ENCODE measurements at regions not wholly inside any gene's neighbourhood (a gene's known extent, or its start where the extent isn't known, plus 50 kb on each side); places are given as distances from the start of the nearest gene placed in this dataset.

DNA sequence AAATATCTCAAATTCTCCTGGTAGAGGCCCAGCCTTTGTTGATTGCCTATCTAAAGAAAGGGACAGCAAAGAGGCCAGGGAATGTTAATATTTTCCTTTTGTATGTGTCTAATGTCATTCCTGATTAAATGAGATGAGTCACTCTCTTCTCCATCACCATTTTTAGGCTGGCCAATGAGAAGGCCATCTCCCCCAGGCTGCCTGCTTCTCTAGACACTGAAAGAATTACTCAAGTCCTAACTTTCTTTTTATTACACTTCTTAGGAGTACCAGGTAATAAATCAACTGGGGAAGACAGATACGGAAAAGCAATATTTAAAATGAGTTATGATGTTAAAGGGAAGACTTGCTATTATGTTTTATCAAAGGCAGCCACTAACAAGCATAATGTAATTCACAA lies 259.2 kb upstream of the SORL1-AS1 start:
- TF ChIP-seq, protein P1, sequence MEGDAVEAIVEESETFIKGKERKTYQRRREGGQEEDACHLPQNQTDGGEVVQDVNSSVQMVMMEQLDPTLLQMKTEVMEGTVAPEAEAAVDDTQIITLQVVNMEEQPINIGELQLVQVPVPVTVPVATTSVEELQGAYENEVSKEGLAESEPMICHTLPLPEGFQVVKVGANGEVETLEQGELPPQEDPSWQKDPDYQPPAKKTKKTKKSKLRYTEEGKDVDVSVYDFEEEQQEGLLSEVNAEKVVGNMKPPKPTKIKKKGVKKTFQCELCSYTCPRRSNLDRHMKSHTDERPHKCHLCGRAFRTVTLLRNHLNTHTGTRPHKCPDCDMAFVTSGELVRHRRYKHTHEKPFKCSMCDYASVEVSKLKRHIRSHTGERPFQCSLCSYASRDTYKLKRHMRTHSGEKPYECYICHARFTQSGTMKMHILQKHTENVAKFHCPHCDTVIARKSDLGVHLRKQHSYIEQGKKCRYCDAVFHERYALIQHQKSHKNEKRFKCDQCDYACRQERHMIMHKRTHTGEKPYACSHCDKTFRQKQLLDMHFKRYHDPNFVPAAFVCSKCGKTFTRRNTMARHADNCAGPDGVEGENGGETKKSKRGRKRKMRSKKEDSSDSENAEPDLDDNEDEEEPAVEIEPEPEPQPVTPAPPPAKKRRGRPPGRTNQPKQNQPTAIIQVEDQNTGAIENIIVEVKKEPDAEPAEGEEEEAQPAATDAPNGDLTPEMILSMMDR (IDR thresholded peaks at IDR 0.05): no peak
- Mint-ChIP-seq H3K27ac (ENCODE audit: unreplicated experiment) (no peak overlapping the region), H3K4me1 (ENCODE audit: unreplicated experiment) (no peaks in the 10 kb centered on the region), H3K36me3 (ENCODE audit: unreplicated experiment) (no peaks in the 10 kb centered on the region), H3K9me3 (ENCODE audit: unreplicated experiment) (no peaks in the 10 kb centered on the region), H3K27me3 (ENCODE audit: unreplicated experiment) (peaks cover 3% of the 10 kb centered on the region), H3K4me3 (ENCODE audit: unreplicated experiment) (no peak overlapping the region)
- no peak for DNase-seq (ENCODE audit: extremely low spot score, unreplicated experiment)

DNA sequence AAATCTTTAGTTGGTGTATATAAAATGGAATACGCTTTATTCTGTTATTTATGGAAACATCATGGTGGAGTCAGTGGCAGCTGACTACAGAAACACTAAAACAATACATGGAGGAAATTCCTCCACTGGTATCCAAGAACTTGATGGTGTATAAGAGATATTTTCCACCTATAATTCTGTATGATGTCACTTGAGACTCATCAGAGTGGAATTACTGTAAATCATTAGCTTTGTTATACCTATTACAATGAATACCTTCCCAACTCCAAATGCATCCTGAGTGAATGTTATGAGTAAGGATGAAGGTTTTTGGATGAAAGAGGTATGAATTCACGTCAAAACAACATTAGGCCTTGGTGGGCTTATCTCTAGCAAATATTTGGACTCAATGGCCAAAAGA lies 258.5 kb upstream of the SORL1-AS1 start:
- no peaks in the 10 kb centered on the region for H3K36me3 Mint-ChIP-seq (ENCODE audit: unreplicated experiment)
- no peak overlapping the region for H3K27ac Mint-ChIP-seq (ENCODE audit: unreplicated experiment)
- H3K9me3 Mint-ChIP-seq (ENCODE audit: unreplicated experiment): no peaks in the 10 kb centered on the region
- no peak for DNase-seq (ENCODE audit: extremely low spot score, unreplicated experiment)
- H3K27me3 Mint-ChIP-seq (ENCODE audit: unreplicated experiment): peaks cover 3% of the 10 kb centered on the region
- no peaks in the 10 kb centered on the region for H3K4me1 Mint-ChIP-seq (ENCODE audit: unreplicated experiment)
- no peak overlapping the region for H3K4me3 Mint-ChIP-seq (ENCODE audit: unreplicated experiment)
- TF ChIP-seq, protein P1 (IDR thresholded peaks at IDR 0.05): no peak

DNA sequence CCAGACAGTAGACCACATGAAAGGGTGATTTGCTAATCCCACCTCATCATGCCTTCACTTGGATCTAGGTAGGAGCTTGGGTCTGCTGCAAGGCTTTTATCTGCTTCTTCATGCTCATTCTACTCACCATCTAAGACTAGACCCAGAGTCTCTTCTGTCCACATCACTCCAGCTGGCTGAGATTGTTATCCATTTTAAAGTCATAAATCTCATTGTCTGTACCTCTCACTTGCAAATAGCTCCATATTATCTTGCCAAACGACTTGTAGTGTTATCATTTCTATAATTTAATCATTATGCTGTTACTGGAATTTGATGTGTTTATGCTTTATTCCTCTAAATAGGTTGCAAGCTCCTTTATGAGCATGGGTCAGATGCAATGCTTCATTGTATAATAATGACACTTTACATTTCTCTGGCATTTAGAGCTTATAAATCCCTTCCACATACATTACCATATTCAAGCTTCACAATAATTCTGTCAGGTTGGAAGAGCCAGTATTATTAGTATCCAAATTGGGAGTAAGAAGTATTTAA lies 254.2 kb upstream of the SORL1-AS1 start:
- Mint-ChIP-seq H3K4me3 (ENCODE audit: unreplicated experiment) (no peak overlapping the region), H3K9me3 (ENCODE audit: unreplicated experiment) (no peaks in the 10 kb centered on the region), H3K27ac (ENCODE audit: unreplicated experiment) (no peak overlapping the region), H3K36me3 (ENCODE audit: unreplicated experiment) (no peaks in the 10 kb centered on the region), H3K4me1 (ENCODE audit: unreplicated experiment) (no peaks in the 10 kb centered on the region), H3K27me3 (ENCODE audit: unreplicated experiment) (peaks cover 25% of the 10 kb centered on the region)
- TF ChIP-seq, protein P1 (IDR thresholded peaks at IDR 0.05): no peak
- no peak for DNase-seq (ENCODE audit: extremely low spot score, unreplicated experiment)

DNA sequence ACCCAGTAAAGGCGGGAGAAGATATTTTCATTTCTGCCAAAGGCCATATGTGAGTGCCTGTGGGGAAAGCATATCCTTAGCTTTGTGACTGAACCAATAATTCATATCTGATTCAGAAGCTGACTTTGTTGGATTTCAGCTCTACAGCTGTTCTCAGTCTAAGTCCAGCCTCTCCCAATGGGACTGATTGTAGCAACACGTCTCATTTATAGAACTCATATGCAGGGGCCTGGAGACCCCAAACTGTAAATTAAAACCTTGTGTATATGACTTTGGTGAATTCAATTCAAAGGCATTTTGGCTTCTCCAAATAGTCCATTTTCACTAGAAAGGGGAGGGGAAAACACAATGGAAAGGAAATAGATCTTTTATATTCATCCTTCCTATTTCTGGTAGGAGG lies 250.4 kb upstream of the SORL1-AS1 start:
- H3K4me3 Mint-ChIP-seq (ENCODE audit: unreplicated experiment): no peak overlapping the region
- TF ChIP-seq, protein P1 (IDR thresholded peaks at IDR 0.05): no peak
- H3K27ac Mint-ChIP-seq (ENCODE audit: unreplicated experiment): no peak overlapping the region
- H3K27me3 Mint-ChIP-seq (ENCODE audit: unreplicated experiment): peaks cover 41% of the 10 kb centered on the region
- no peaks in the 10 kb centered on the region for H3K9me3 Mint-ChIP-seq (ENCODE audit: unreplicated experiment)
- no peak for DNase-seq (ENCODE audit: extremely low spot score, unreplicated experiment)
- no peaks in the 10 kb centered on the region for H3K36me3 Mint-ChIP-seq (ENCODE audit: unreplicated experiment)
- no peaks in the 10 kb centered on the region for H3K4me1 Mint-ChIP-seq (ENCODE audit: unreplicated experiment)

DNA sequence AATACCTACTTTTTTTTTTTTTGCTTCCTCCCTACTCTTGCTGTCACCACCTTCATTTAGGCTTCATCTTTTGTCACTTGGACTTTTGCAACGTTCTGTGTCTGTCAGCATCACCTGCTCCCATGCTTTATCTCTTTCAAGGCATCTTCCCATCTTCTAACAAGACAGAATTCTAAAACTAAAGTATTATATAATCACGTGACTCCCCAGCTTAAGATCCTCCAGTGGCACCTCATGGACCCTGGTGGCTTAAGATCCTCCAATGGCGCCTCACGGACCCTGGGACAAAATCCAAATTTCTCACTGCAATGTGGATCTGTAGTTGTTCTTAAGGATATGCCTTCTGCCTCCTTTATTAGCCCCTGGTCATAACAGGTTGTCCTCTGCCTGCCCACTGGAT lies 248.2 kb upstream of the SORL1-AS1 start:
- H3K27ac Mint-ChIP-seq (ENCODE audit: unreplicated experiment): no peak overlapping the region
- DNase-seq (ENCODE audit: extremely low spot score, unreplicated experiment): no peak
- H3K36me3 Mint-ChIP-seq (ENCODE audit: unreplicated experiment): no peaks in the 10 kb centered on the region
- TF ChIP-seq, protein P1 (IDR thresholded peaks at IDR 0.05): no peak
- H3K4me3 Mint-ChIP-seq (ENCODE audit: unreplicated experiment): no peak overlapping the region
- H3K27me3 Mint-ChIP-seq (ENCODE audit: unreplicated experiment): peaks cover 41% of the 10 kb centered on the region
- peaks cover 4% of the 10 kb centered on the region for H3K4me1 Mint-ChIP-seq (ENCODE audit: unreplicated experiment)
- H3K9me3 Mint-ChIP-seq (ENCODE audit: unreplicated experiment): no peaks in the 10 kb centered on the region
